ENCODE measurements at regions not wholly inside any gene's neighbourhood (a gene's known extent, or its start where the extent isn't known, plus 50 kb on each side); places are given as distances from the start of the nearest gene placed in this dataset.
"Not testable (repeated sequence)": the region's sequence is repeated elsewhere in the genome, so short reads cannot be mapped to it uniquely, and the experiment has no call there.

DNA sequence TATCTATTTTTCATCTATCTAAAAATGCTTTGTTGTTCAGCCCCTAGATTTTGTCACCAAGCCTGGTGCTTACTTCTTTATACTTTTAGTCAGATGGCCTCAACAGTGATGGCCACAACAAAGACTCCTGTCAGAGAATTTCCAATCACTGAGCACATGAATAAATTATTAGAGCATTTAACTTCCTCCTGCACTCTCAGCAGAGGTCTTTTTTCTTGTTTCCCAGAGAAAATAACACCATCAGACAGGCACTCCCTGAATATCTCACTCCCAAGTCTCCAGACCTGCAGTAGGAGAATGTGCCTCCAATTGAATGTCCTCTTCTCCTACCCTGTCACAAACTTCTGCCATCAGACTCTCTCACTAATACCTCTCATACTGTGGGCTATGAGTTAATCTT is 616.0 kb upstream of the NR5A2 start:
- no peak for DNase-seq (ENCODE audit: low read depth in 2 of 2)

DNA sequence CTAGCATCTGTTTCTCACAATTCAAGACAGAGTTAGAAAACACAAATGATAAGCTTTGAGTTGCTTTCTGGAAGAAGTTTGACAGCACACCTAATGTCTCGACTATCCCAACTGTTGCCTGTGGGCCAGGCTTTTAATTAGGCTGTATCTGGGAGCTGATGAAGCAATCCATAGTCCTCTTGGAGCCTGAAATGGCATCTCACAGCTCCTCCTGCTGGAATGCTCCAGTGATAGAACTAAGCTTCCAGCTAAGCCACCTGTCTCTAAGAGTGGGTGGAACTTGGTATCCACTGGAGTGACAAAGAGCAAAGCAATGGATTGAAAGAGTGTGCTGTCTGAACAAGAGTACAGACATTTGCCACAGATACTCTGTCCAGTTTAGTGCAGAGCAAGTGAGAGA is 605.3 kb upstream of the NR5A2 start:
- DNase-seq (ENCODE audit: low read depth in 2 of 2), result no peak

DNA sequence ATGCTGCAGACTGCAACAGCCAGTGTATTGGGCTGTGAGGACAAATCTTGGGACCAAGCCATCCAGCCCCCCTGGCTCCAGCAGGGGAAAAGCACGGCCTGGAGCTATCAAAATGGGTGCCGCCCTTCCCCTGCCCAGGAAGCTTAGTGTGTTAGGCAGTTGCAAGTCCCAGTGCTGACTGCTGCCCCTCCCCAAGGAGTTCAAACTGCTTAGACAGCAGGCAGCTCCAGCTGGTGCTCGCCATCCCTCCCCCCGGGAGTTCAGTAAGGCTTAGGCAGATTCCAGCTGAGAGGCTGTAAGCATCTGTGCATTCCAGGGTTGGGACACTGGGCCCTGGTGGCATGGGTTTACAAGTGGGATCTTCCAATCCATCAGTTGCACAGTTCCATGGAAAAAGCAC is 579.6 kb upstream of the NR5A2 start:
- DNase-seq (ENCODE audit: low read depth in 2 of 2), result no peak

DNA sequence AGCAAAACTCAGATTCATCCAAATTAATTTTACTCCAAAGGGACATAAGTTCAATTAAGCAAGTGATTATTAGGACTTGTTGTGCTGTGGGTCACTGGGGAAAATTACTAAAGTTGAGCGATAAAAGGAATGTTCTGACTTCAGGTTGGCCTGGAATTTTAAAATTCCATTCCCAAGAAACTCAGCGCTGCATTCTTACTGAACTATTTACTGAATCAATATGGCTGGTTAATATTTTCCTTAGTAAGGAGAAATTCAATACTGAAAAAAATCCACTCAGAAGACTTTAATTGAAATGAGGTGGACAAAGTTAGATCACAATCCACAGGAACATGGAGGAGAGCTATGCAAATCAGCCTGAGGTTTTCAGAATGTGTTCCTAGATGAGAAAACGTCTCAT is 578.9 kb upstream of the NR5A2 start:
- no peak for DNase-seq (ENCODE audit: low read depth in 2 of 2)

DNA sequence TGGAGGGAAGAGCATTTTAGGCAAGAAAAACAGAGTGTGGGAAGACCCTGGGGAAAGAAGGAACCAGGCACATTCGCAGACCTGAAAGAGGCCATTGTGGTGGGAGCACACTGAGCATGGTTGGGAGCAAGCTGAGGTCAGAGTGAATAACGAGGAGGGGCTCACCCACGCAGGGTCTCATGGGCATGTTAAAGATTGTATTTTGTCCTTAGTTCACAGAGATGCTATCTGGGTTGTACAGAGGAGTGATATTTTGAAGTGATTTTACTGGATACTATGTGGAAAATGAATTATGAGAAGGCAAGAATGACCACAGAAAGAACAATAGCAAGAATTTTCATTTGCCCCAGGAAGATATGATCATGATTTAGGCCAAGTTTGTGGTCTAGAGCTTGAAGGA is 578.3 kb upstream of the NR5A2 start:
- no peak for DNase-seq (ENCODE audit: low read depth in 2 of 2)

DNA sequence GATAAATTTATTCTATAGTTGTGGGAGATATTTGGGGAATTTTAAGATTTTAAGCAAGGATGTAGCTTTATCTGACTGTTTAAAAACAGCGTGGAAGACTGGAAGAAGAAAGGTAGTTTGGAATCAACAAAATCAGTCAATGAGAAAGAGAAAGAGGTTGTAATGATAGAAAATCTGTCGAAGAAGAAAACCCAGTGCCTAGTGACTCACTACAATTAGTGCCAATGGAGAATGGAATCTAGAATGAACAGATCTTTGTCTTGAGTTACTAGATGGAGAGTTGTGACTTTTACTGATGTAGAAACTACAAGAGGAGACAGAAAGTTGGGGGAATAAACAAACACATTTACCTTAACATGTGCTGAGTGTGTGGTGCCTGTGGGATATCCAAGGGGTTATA is 577.8 kb upstream of the NR5A2 start:
- no peak for DNase-seq (ENCODE audit: low read depth in 2 of 2)

DNA sequence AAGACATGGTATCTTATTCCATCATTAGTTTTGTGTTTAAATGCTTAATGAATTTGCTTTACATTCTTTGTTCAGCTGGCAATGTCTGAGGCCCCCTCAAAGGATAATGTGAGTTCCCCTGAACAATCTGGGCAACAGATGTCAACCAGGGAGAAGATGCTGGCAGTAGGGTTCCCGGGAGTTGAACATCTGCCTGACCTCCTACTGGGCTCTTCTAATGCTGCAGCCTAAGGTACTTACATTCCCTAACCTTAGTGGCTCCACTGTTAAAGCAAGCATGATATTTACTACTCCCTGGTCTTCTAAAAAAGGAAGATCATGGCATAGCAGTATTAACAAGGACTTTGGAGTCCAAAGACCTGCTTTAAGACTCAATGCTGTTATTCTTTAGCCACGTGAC is 574.9 kb upstream of the NR5A2 start:
- DNase-seq (ENCODE audit: low read depth in 2 of 2), result no peak

DNA sequence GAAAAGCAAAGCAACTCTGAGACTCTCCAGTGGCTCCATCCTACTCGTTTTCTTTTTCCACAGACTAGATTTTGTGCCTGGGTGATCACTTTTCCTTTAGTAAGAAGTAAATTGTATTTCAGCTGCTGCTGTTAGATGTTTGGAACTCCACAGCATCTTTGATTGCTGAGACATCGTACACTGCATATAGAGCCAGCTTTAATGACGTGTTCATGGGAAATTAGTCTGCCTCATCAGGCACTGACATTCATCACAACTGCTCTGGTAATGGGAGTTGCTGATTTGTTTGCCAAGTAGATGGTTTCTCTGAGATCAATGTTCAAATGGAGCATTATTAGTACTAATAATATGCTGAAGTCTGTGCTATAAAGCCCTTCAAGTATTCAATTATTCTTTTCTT is 573.8 kb upstream of the NR5A2 start:
- no peak for DNase-seq (ENCODE audit: low read depth in 2 of 2)

DNA sequence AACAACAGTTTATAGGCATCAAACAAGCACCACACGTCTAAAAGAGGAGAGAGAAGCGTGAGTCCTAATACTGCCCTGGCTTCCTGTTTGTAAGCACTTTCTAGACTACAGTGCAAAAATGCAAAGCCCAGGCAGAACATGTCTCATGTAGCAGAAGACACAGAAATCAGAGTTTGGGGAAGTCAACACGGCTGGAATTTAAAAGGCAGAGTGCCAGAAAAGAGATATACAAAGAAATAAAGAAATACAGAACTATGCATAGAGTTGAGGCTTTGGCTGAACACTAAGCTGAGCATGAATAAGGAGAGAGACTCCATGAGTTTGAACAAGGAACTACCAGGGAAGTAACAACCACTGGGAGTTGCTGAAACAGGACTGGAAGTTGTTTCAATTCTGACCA is 566.6 kb upstream of the NR5A2 start:
- no peak for DNase-seq (ENCODE audit: low read depth in 2 of 2)

DNA sequence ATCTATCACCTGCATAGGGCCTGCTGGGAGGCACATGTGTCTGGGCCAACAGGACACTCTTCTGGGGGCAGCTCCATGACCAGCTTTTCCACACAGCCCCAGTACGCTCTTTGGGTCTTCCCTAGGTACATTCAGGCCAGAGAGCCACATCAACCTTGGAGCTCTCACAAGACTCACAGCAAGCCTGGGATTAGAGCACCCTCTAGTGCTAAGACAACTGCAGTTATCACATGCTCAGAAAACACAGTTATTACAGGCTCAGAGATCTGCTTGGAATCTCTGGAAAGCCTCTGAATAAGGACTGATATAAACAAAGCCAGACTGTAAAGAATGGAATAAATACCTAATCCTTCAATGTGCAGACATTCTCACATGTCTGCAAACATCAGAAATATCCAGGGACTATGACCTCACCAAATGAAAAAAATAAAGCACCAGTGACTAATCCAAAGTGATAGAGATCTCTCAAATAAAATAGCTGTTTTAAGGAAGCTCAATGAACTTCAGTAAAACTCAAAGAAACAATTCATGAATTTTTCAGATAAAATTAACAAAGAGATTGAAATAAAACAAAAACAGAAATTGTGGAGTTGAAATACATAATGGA is 563.9 kb upstream of the NR5A2 start:
- no peak for DNase-seq (ENCODE audit: low read depth in 2 of 2)

DNA sequence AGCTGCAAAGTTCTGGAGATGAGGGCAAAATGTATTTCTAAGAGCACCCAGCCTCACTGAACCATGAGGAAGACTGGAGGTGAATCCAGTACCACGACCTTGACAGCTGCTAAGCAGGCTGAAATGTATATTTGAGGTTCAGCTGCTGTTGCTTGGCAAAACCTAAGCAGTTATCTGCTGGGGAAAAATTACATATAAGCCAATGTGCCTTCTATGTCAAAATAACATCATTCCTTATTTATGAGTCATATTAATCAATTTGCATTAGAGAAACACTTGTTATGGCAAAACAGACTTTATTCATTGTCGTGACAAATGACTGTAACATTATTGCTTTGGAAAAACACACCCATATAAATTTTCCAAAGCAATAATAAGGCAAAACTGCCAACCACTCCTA is 560.5 kb upstream of the NR5A2 start:
- DNase-seq (ENCODE audit: low read depth in 2 of 2), result no peak

DNA sequence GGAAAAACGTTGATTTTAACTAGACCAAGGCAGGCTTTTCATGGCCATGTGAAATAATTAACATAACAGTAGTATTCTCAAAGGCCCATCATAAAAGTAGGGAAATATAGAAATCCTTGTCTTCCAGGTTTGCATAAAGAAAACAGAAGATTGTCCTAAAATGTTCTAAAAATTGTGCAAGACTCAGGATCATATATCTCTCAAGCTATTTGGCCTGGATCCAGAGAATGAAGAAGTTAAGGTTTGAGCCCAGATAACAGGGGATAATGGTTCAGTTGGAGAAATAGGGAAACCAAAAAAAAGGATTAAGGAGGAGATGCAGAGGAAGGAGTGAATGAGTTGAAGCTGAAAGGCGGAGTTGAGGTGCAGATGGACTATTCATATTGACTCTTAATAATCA is 555.5 kb upstream of the NR5A2 start:
- DNase-seq (ENCODE audit: low read depth in 2 of 2), result no peak

DNA sequence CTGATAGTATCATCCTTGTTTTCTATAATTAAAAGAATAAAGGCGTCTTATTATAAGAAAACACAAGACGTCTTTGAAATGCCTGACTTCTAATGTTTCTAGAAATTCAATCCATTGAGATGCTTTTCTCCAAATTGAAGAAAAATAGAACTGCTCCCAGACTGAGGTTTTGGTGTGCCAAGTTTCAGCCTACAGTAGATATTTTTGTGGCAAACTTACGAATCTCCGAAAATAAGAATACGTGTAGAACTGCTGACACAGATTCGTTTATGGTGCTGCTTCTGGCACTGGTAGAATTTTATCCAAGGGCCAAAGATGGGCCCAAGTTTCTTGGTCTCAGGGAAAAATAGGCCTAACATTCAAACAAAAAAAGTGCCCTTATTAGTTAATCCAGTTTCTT is 554.5 kb upstream of the NR5A2 start:
- DNase-seq (ENCODE audit: low read depth in 2 of 2), result no peak

DNA sequence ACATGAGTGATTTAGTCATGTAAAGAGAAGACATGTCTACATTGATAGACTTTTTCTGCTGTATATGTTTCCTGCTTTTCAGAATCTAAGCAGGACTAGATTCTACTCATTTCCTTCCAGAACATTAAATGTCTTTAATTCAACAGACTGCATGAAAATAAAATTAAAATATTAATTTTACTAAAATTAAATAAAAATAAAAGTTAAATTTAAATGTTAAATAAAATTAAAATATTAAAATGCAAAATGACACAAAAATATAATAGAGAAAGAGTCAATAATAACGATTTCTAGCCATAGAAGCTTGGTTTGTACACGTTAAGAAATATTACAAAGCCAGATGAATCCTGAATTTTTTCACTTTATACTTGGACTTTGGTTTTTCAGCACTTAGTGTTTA is 552.8 kb upstream of the NR5A2 start:
- no peak for DNase-seq (ENCODE audit: low read depth in 2 of 2)

DNA sequence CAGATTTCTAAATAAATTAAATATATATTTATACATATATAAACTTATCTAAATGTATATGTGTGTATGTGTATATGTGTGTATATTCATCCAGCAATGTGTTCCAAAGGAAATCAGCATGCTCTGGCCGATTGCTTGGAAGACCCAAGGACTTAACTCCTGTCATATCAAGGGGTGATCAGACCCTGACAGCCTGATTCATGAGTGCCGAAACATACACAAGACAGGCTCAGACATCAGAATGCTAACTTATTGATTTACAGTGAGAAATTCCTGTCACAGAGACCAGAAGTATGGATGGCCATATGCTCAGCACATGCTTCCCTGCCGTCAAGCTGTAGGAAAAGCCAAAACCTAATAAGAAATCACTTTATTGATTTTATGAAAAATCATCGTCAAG is 545.1 kb upstream of the NR5A2 start:
- DNase-seq (ENCODE audit: low read depth in 2 of 2), result no peak

DNA sequence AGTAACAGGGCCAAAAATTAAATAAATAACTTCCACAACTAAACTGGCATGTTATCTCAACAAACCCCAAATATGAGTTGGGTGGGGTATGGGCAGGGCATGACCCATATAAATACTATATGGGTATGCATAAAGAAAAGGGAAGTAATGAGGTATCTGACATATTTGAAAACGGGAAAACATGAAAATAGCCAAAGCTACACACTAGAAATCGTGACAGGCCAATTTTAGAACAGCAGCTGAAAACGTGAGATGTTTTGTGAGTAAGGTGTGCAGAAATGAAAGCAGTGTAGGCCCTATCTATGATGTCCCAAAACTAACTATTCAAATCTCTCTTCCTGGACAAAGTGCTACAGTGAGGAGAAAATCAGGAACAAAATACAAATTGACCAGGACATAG is 537.9 kb upstream of the NR5A2 start:
- DNase-seq (ENCODE audit: low read depth in 2 of 2), result no peak

DNA sequence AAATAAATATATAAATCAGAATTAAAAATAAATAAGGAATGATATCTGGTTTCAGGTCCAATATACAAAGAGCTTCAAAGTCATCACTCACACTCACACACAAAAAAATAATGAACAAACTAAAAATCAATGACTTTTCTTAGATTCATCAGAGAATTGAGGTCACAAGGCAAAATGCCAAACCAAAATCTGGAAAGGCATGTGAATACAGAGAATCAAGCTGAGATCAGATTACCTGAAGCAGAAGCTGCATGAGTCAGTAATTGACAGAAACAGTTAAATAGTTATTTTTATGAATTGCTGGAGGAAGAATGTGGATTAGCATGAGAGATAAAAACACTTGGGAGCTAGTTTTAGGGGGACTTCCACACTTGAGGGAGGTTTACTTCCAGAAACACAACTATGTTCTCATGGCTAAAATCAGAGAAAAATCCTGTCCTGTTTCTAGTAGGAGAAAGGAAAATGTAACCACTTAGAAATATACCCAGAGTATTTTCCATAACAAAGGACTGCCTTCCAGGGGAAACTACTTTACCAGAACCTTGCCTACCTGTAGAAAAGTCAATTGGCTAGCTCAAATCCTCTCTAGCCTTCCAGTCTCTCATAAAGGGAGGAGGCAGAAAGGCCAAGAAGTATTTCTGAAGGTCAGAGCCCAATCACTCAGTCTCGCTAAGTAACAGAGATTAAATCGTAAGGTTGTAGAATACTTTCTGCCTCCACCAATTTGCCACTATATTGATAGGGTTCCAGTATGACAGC is 536.6 kb upstream of the NR5A2 start:
- no peak for DNase-seq (ENCODE audit: low read depth in 2 of 2)

DNA sequence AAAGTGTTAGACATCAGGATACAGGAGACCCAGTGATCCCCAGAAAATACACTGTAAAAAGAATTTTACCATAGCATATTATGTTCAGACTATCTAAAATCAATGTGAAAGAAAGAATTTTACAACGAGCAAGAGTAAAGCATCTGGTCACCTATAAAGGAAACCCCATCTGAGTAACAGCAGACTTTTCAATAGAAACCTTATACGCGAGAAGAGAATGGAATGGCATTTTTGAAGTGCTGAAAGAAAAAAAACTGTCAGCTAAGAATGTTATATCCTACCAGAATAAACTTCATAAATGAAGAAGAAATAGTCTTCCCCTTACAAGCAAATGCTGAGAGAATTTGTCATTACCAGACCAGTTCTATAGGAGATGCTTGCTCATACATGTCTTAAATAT is 532.1 kb upstream of the NR5A2 start:
- no peak for DNase-seq (ENCODE audit: low read depth in 2 of 2)

DNA sequence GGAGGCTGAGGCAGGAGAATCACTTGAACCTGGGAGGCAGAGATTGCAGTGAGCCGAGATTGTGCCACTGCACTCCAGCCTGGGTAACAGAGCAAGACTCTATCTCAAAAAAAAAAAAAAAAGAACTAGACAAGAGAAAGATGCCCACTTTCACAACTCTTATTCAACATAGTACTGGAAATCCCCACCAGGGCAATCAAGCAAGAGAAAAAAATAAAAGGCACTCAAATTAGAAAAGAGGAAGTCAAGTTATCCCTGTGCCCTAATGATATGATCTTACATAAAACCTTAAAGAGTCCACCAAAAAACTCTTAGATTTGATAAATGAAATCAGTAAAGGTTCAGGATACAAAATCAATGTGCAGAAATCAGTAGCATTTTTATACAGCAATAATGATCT is 528.7 kb upstream of the NR5A2 start:
- DNase-seq (ENCODE audit: low read depth in 2 of 2), result not testable (repeated sequence)

DNA sequence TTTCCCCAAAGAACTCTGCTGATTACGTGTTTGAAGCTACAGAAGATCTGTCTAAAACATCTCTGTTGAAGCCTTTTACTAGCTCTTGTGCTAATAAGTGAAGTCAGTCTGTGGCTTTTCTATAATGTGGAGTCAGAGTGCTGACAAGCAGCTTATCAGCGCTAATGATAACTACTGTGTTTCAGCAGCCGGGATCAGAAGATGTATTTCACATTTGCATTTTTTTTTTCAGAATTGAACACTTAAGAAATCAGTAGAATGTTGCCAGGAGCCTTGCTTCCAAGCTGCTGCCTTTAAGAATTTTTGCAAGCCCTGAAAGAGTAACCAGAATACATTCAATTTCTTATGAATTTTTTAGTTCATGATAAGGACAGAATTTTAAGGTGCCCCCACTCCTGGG is 519.4 kb upstream of the NR5A2 start:
- no peak for DNase-seq (ENCODE audit: low read depth in 2 of 2)

DNA sequence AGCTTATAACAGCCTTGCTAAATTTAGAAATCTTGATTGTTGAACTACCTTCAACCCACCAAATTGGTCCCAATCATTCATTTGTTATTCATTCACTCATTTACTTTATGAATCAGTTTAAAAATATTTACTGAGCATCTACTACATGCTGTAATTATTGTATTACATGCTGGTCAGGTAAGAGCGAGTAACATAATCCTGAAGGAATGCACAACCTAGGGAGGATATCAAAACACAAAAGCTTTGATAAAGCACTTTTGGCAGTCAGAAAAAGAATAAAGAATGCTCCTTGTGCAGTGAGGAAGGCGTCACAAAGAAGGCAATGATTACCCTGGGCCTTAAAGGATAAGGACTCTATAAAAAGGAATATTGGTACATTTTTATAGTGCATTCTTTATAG is 518.9 kb upstream of the NR5A2 start:
- DNase-seq (ENCODE audit: low read depth in 2 of 2), result no peak

DNA sequence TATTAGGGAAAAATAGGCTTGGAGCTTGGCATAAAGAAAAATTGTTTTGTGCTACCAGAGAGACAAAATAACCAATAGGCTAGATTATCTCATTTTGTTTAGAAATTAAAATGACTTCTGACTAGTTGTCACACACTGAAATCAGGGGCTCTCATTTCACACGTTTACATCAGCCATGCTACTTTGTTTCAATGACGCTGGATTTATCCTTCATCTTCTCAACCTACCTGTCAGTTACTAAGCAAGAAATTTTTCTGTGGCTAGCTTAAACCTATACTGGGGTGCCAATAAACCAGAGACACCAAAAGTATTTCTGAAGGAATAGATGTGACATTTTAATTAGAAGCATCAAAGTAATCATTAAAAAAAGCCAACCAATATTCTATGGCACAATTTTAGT is 518.1 kb upstream of the NR5A2 start:
- no peak for DNase-seq (ENCODE audit: low read depth in 2 of 2)

DNA sequence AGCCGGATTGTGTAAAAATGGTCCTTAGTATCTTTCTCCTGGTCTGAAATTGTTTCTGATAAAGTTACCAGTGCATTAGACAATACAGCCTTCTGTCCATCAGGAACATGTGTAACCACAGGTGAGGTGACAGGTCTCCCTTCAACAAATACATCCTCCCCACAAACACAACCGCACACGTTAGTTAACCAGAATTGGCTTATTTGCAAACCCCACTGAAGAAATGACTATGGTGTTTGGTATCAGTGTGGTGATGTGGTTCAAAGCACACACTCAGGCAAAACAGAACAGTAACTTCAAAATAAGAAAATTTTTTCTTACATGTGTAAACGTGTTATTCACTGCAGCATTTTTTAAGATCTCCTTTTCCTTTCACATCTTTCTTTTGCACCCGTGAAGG is 517.2 kb upstream of the NR5A2 start:
- no peak for DNase-seq (ENCODE audit: low read depth in 2 of 2)

Measured in activated CD4-positive, alpha-beta T cell treated with anti-CD3 and anti-CD28 coated beads for 24 hours (primary cell).